ENCODE measurements at regions not wholly inside any gene's neighbourhood (a gene's known extent, or its start where the extent isn't known, plus 50 kb on each side); places are given as distances from the start of the nearest gene placed in this dataset.

DNA sequence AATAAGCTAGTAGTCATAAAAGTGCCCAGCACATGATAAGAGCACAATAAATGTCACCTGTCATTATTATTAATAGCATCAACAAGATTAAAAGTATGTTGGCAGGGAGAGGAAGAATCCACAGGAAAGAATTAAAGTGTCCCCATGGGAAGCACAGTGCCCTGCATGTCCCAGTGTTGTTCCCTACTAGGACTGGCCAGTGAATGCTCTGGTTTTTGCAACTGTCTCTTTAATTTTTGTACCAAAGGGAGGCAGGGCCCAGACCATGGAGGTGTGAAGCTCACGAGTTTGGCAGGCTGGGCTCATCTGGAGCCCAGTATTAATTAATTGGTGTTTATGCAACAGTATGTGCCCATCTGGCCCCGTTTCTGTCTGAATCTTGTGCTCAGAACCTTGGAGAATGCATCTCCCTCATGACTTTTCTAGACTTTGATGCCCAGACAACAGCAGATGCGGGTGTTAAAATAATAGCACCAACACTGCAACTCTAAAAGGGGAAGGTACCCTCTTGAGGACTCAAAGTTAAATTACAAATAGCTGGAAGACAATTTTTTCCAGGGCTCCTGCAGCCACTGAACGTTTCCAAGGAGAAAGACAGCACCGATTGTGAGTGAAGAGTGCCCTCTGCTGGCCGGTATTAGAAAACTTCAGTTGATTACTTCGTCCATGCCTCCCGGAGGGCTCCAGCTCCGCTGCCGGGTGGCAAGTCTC is 71.9 kb upstream of the SPATA12 start:
- TF ChIP-seq KDM5A (IDR thresholded peaks at IDR 0.05; ENCODE audit: low read length) (no peak), CBX5 (IDR thresholded peaks at IDR 0.05; ENCODE audit: low read depth, low read length) (no peak), EZH2 (IDR thresholded peaks at IDR 0.05; ENCODE audit: low read depth, low read length, severe bottlenecking) (no peak)
- TF ChIP-seq, protein P1, sequence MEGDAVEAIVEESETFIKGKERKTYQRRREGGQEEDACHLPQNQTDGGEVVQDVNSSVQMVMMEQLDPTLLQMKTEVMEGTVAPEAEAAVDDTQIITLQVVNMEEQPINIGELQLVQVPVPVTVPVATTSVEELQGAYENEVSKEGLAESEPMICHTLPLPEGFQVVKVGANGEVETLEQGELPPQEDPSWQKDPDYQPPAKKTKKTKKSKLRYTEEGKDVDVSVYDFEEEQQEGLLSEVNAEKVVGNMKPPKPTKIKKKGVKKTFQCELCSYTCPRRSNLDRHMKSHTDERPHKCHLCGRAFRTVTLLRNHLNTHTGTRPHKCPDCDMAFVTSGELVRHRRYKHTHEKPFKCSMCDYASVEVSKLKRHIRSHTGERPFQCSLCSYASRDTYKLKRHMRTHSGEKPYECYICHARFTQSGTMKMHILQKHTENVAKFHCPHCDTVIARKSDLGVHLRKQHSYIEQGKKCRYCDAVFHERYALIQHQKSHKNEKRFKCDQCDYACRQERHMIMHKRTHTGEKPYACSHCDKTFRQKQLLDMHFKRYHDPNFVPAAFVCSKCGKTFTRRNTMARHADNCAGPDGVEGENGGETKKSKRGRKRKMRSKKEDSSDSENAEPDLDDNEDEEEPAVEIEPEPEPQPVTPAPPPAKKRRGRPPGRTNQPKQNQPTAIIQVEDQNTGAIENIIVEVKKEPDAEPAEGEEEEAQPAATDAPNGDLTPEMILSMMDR (IDR thresholded peaks at IDR 0.05; ENCODE audit: control extremely low read depth in 1 of 3, insufficient read depth in 1 of 3, low read depth in 1 of 3, low read length in 3 of 3) = peak; percentile 47 to 89 (median 69)
